Common myeloid progenitor, CD34-positive (primary cell): ENCODE measurements at regions not wholly inside any gene's neighbourhood (a gene's known extent, or its start where the extent isn't known, plus 50 kb on each side); places are given as distances from the start of the nearest gene placed in this dataset.
"Not testable (repeated sequence)": the region's sequence is repeated elsewhere in the genome, so short reads cannot be mapped to it uniquely, and the experiment has no call there.

Experiments used
- CTCF ChIA-PET: fragments of 350-600 bp; sonication (Branson Sonifier 250); formaldehyde crosslinking; loops from one replicate; lab custom pipeline; 2021; ENCODE audit warnings: antibody characterized with exemption; lab: Charles Lee
- POLR2A ChIA-PET: fragments of 350-600 bp; sonication (Branson Sonifier 250); formaldehyde crosslinking; loops from one replicate; lab custom pipeline; 2021; ENCODE audit warnings: antibody characterized with exemption; lab: Charles Lee
- DNase-seq, 3 donors: peaks; one replicate each; pipeline versions ENCODE4 v3.0.0 to v3.0.0-alpha.2; 2013
- H3K27ac ChIP-seq, 2 experiments: 1 replicate in 1 of 2; 2 replicates in 1 of 2; pipeline ENCODE4 v1.7.0; 2013; ENCODE audit warnings: inconsistent platforms in 2 of 2, low read length in 2 of 2, mild to moderate bottlenecking in 2 of 2, low read depth in 1 of 2, moderate library complexity in 1 of 2; ENCODE audit not compliant: severe bottlenecking in 2 of 2, insufficient read depth in 1 of 2, poor library complexity in 1 of 2
- H3K27me3 ChIP-seq, 5 experiments: replicated peaks in 2 of 5; 1 replicate in 3 of 5; 2 replicates in 2 of 5; pipeline versions ENCODE4 v1.6.1 to v1.7.0; 2013; ENCODE audit warnings: low read length in 4 of 5, mild to moderate bottlenecking in 2 of 5, moderate library complexity in 2 of 5, inconsistent platforms in 1 of 5; ENCODE audit not compliant: insufficient read depth in 5 of 5, control insufficient read depth in 4 of 5
- H3K36me3 ChIP-seq, 4 experiments: 1 replicate in 2 of 4; 2 replicates in 2 of 4; pipeline versions ENCODE4 v1.6.1 to v1.7.0; 2013; ENCODE audit warnings: low read length in 3 of 4, control low read depth in 1 of 4, mild to moderate bottlenecking in 1 of 4; ENCODE audit not compliant: control insufficient read depth in 4 of 4, insufficient read depth in 4 of 4
- H3K4me1 ChIP-seq, 4 experiments: 1 replicate in 3 of 4; 2 replicates in 1 of 4; pipeline versions ENCODE4 v1.6.1 to v1.7.1; 2013; ENCODE audit warnings: low read length in 3 of 4, mild to moderate bottlenecking in 3 of 4, control low read depth in 1 of 4, inconsistent platforms in 1 of 4, moderate library complexity in 1 of 4; ENCODE audit not compliant: control insufficient read depth in 4 of 4, insufficient read depth in 4 of 4; ENCODE audit errors: control extremely low read depth in 1 of 4
- H3K4me3 ChIP-seq, 7 experiments: 1 replicate in 4 of 7; 2 replicates in 3 of 7; pipeline versions ENCODE4 v1.5.1 to v1.7.0; 2013; ENCODE audit warnings: mild to moderate bottlenecking in 7 of 7, low read length in 6 of 7, moderate library complexity in 6 of 7, inconsistent platforms in 2 of 7, low read depth in 2 of 7, control low read depth in 1 of 7; ENCODE audit not compliant: insufficient read depth in 4 of 7, control insufficient read depth in 1 of 7; ENCODE audit errors: extremely low read depth in 1 of 7
- H3K9me3 ChIP-seq, 5 experiments: 1 replicate in 4 of 5; 2 replicates in 1 of 5; pipeline versions ENCODE4 v1.6.1 to v1.7.1; 2013; ENCODE audit warnings: low read length in 4 of 5, mild to moderate bottlenecking in 2 of 5, inconsistent platforms in 1 of 5, low read depth in 1 of 5, moderate library complexity in 1 of 5; ENCODE audit not compliant: control insufficient read depth in 4 of 5, insufficient read depth in 2 of 5; ENCODE audit errors: control extremely low read depth in 1 of 5
- WGBS: methylation state at CpG from one replicate; pipeline ENCODE4 v1.1.5; 2013; ENCODE audit not compliant: insufficient coverage; 5-methylcytosine and 5-hydroxymethylcytosine counted together

GRCh38 chr5:115453391-115454095 is 91.0 kb downstream of the FEM1C start:
- 92% methylated on average over 2 of the region's 2 CpGs for WGBS
- ChIA-PET POLR2A (no interaction called here), CTCF (interaction anchor here (1.0 kb wide), 1 partner anchor 144 kb away, joined by 4 read pairs; no protein-coding TSS in a partner anchor)

DNA sequence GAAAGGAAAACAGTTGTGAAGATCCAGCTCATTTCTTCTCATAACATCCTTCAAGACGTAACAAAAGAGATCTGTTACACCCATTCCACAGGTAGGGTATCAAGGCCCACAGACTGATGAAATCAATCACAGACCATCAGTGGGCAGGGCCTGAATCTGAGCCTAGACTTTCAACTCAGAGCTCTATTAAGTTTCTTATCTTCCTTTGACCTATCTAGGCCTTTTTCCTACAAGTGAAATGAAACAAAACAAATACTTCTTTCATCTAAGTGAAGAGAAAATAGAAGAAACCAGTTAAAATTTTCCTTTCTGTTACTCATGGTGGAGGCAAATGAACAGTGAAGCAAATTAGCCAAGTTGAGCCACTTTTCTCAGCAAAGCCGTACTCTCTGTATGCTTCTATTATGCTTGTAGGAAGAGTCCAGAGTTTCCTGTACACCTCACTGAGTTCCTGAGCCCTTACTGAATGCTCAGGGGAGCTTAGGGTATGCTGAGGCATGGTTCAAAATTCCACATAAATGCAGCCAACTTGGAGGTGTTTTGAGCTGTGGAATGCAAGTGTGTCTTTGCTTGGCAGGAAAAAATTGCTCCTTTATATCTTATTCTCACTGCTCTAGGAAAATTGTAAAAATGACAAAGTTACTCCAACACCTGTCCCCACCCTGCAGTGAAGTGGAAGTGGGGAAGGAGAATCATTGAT is 91.9 kb downstream of the FEM1C start:
- Histone ChIP-seq H3K9me3 (no peaks in the 10 kb centered on the region), H3K27me3 (peaks cover 0 to 2% (median 0%) of the 10 kb centered on the region in 5 experiments), H3K4me1 (no peaks in the 10 kb centered on the region), H3K36me3 (no peaks in the 10 kb centered on the region), H3K27ac (no peak overlapping the region), H3K4me3 (no peak overlapping the region)
- ChIA-PET POLR2A (no interaction called here), CTCF (interaction anchor here (1.0 kb wide), 1 partner anchor 143 kb away, joined by 4 read pairs; no protein-coding TSS in a partner anchor)
- WGBS = 100% methylated on average over 2 of the region's 2 CpGs
- no peak for DNase-seq

More at GRCh38 chr5:115453391-115454095, 91.0 kb downstream of the FEM1C start:
- Histone ChIP-seq H3K27me3 (peaks cover 0 to 2% (median 0%) of the 10 kb centered on the region in 5 experiments), H3K27ac (no peak overlapping the region), H3K9me3 (no peaks in the 10 kb centered on the region), H3K4me1 (no peaks in the 10 kb centered on the region), H3K4me3 (no peak overlapping the region), H3K36me3 (no peaks in the 10 kb centered on the region)
- no peak for DNase-seq

- Histone ChIP-seq H3K27ac (no peak overlapping the region), H3K9me3 (no peaks in the 10 kb centered on the region), H3K27me3 (peaks cover 0 to 2% (median 0%) of the 10 kb centered on the region in 5 experiments), H3K4me3 (no peak overlapping the region), H3K4me1 (no peaks in the 10 kb centered on the region), H3K36me3 (no peaks in the 10 kb centered on the region)
- no peak for DNase-seq
- ChIA-PET POLR2A (no interaction called here), CTCF (no interaction called here)
- WGBS = no CpG with 5 or more reads among the region's 2 CpGs
These were observed 92.5 kb downstream of the FEM1C start for GRCh38 chr5:115452083-115452482.

GRCh38 chr5:115450741-115451140 is 93.8 kb downstream of the FEM1C start:
- no peak overlapping the region for H3K4me3 ChIP-seq
- H3K9me3 ChIP-seq = no peaks in the 10 kb centered on the region
- no peaks in the 10 kb centered on the region for H3K36me3 ChIP-seq
- no peaks in the 10 kb centered on the region for H3K4me1 ChIP-seq
- ChIA-PET POLR2A (no interaction called here), CTCF (no interaction called here)
- H3K27me3 ChIP-seq = no peaks in the 10 kb centered on the region
- no peak overlapping the region for H3K27ac ChIP-seq
- no peak for DNase-seq
- WGBS = no CpG with 5 or more reads among the region's 1 CpG

DNA sequence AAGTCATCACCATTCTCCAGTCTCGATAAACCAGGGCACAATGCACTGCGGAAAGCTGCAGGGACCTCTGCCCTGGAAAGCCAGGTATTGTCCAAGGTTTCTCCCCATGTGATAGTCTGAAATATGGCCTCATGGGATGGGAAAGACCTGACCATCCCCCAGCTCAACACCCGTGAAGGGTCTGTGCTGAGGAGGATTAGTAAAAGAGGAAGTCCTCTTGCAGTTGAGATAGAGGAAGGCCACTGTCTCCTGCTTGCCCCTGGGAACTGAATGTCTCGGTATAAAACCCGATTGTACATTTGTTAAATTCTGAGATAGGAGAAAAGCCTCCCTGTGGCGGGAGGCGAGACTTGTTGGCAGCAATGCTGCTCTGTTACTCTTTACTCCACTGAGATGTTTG is 95.9 kb downstream of the FEM1C start:
- H3K4me1 ChIP-seq, H3K36me3 ChIP-seq, POLR2A ChIA-PET, H3K9me3 ChIP-seq, H3K27me3 ChIP-seq, H3K27ac ChIP-seq, H3K4me3 ChIP-seq, DNase-seq, CTCF ChIA-PET: not testable (repeated sequence)
- 69% methylated on average over 6 of the region's 7 CpGs for WGBS

GRCh38 chr5:115440782-115441451 is 103.7 kb downstream of the FEM1C start:
- H3K27ac ChIP-seq = no peak overlapping the region
- DNase-seq = no peak
- H3K27me3 ChIP-seq = no peaks in the 10 kb centered on the region
- H3K4me3 ChIP-seq = no peak overlapping the region
- H3K4me1 ChIP-seq = no peaks in the 10 kb centered on the region
- no peaks in the 10 kb centered on the region for H3K36me3 ChIP-seq
- ChIA-PET POLR2A (no interaction called here), CTCF (no interaction called here)
- H3K9me3 ChIP-seq = peaks cover 0 to 12% (median 0%) of the 10 kb centered on the region in 5 experiments
- no CpG with 5 or more reads among the region's 2 CpGs for WGBS

DNA sequence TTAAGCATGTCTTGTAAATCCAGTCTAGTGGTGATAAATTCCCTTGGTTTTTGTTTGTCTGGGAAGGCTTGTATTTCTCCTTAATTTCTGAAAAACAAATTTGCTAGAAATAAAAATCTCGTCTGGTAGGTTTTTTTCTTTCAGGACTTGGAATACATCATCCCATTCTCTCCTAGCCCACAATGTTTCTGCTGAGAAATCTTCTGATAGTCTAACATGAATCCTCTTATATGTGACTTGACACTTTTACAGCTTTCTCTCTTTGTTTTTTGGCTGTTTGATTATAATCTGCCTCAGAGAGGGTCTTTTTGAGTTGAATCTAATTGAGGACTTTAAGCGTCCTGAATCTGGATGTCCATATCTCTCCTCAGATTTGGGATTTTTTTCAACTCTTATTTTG is 104.9 kb downstream of the FEM1C start:
- Histone ChIP-seq H3K27me3 (no peaks in the 10 kb centered on the region), H3K4me1 (no peaks in the 10 kb centered on the region), H3K9me3 (peaks cover 0 to 12% (median 0%) of the 10 kb centered on the region in 5 experiments), H3K36me3 (no peaks in the 10 kb centered on the region), H3K4me3 (no peak overlapping the region), H3K27ac (no peak overlapping the region)
- no peak for DNase-seq
- 100% methylated on average over 2 of the region's 2 CpGs for WGBS
- CTCF ChIA-PET = no interaction called here
- POLR2A ChIA-PET = no interaction called here
